T-helper 17 cell (primary cell): ENCODE measurements at regions not wholly inside any gene's neighbourhood (a gene's known extent, or its start where the extent isn't known, plus 50 kb on each side); places are given as distances from the start of the nearest gene placed in this dataset.

Source experiments
- ATAC-seq: fragments of 150-1000 bp; cut with Tn5 transposase; 2 replicates; pipeline ENCODE4 v1.10.0; 2021; ENCODE audit warnings: mild to moderate bottlenecking, moderate library complexity
- DNase-seq, 3 donors: peaks; one replicate each; pipeline versions ENCODE4 v3.0.0 to v3.0.0-alpha.2; 2020 to 2021
- H3K9me3 ChIP-seq: one replicate; pipeline ENCODE4 v1.7.0; 2013; ENCODE audit warnings: low read length, mild to moderate bottlenecking; ENCODE audit not compliant: control insufficient read depth, poor library complexity, severe bottlenecking
- H3K27ac Mint-ChIP-seq: one replicate; pipeline ENCODE4 v1.8.0; 2022; ENCODE audit warnings: mild to moderate bottlenecking, moderate library complexity, mixed read lengths
- H3K27me3 Mint-ChIP-seq: one replicate; pipeline ENCODE4 v1.8.0; 2022; ENCODE audit warnings: mixed read lengths
- H3K36me3 Mint-ChIP-seq: one replicate; pipeline ENCODE4 v1.8.0; 2022; ENCODE audit warnings: low read depth, mixed read lengths
- H3K4me1 Mint-ChIP-seq: one replicate; pipeline ENCODE4 v1.8.0; 2022; ENCODE audit warnings: mild to moderate bottlenecking, mixed read lengths
- H3K4me3 Mint-ChIP-seq: one replicate; pipeline ENCODE4 v1.8.0; 2022; ENCODE audit warnings: mild to moderate bottlenecking, moderate library complexity, mixed read lengths

DNA sequence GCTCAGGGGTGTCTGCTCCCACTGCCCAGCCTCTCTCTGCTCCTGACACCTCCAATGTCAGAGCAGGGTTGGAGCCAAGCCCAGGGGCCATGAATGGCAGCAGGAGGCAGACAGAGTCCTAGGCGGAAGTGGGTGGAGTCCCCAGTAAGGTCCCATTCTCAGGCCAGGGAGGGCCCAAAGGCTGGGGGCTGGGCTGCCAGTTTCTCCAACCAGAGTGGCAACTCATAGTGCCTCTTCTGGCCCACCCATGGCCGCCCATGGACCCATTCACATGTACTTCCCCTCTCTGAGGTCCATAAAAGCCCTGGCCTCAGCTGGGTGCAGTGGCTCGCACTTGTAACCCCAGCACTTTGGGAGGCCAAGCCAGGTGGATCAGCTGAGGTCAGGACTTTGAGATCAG lies 261.8 kb upstream of the TNC start:
- ATAC-seq, result no peak
- no peak for DNase-seq
- H3K4me1 Mint-ChIP-seq, result no peaks in the 10 kb centered on the region
- H3K9me3 ChIP-seq, result no peaks in the 10 kb centered on the region
- no peaks in the 10 kb centered on the region for H3K27me3 Mint-ChIP-seq
- no peaks in the 10 kb centered on the region for H3K36me3 Mint-ChIP-seq
- no peak overlapping the region for H3K4me3 Mint-ChIP-seq
- H3K27ac Mint-ChIP-seq, result no peak overlapping the region

DNA sequence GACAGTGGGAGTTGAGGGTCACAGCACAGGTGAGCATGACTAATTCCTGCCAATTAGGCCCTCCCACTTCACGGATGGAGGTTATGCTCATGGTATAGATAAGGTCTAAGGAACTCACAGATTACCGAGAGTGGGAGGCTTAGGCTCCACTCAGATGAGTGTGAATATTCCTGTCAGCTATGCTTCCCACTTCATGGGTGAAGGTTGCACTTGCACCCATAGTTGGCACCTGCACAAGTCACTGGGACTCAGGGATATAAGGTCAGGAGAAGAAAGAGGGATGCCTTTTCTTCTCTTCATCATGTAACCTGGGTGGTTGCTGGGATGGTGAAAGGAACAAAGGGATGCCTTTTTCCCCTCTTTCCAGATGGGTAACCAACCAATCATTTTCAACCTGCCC lies 264.9 kb upstream of the TNC start:
- Mint-ChIP-seq H3K36me3 (no peaks in the 10 kb centered on the region), H3K27ac (no peak overlapping the region), H3K4me3 (no peak overlapping the region), H3K4me1 (no peaks in the 10 kb centered on the region), H3K27me3 (peaks cover 4% of the 10 kb centered on the region)
- no peak for DNase-seq
- ATAC-seq, result no peak
- no peaks in the 10 kb centered on the region for H3K9me3 ChIP-seq

DNA sequence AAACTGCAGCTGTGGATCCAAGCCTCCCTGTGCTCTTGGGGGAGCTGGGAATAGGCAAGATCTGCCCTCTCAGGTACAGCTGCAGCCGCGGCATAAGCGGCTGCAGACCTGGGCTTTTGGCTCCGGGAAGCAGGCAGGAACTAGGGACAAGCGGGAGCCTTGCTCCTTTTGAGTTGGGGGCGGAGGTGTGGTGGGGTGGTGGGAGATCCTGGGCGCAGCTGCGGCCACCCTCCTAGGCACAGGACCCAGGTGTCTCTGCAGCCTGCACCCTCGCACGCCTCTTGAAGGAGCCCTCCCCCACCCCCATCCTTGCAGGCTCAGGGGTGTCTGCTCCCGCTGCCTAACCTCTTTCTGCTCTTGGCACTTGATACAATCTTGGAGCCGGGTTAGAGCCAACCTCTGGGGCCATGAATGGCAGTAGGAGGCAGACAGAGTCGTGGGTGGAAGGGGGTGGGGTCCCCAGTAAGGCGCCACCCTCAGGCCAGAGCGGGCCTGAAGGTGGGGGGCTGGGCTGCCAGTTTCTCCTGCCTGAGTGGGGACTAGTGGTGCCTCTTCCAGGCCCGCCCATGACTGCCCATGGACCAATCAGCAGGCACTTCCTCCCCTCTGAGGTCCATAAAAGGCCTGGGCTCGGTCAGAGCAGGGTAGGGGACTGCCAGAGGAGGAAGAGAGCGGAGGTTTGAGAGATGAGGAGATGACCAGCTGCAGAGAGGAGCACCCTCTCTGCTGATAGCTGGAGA lies 267.6 kb upstream of the TNC start:
- ATAC-seq, result no peak
- H3K27ac Mint-ChIP-seq, result no peak overlapping the region
- H3K36me3 Mint-ChIP-seq, result no peaks in the 10 kb centered on the region
- H3K4me3 Mint-ChIP-seq, result no peak overlapping the region
- peaks cover 8% of the 10 kb centered on the region for H3K27me3 Mint-ChIP-seq
- no peaks in the 10 kb centered on the region for H3K4me1 Mint-ChIP-seq
- DNase-seq, result no peak
- no peaks in the 10 kb centered on the region for H3K9me3 ChIP-seq

DNA sequence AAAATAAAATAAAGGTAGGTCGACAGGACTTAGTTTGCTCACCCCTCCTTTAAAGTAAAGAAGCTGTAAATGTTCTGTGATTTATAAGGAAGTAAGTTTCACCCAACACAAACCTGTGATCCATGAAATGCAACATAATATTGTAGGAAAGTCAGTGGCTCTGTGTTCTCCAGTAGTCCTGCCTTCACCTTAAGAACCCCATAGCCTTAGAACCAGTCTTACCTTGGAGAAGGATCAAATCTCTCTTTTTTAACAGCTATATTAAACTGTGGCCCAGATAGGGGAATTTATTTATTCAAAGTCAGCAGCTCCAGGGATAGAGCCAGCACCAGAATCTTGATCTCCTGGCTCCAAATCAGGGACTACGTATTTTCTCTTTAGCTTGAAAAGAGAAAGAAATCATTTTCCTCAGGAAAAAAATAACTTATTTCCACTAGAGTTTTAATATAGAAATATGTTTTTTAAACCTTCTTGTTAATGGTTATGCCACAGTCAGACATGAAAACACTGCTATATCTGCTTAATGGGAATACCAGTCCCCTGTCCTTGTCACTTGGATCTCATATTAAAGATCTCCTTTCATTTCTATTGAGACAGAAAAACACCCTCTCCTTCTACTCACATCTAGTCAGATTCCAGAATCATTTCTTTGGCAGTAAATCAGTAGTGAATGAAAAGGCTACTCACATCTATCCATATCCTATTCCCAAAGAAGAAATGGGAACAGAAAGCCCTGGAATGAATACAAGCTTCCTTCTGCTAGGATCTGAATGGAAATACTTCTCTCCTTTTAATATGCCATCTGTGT lies 269.2 kb upstream of the TNC start:
- no peaks in the 10 kb centered on the region for H3K4me1 Mint-ChIP-seq
- no peaks in the 10 kb centered on the region for H3K9me3 ChIP-seq
- H3K27ac Mint-ChIP-seq, result no peak overlapping the region
- H3K36me3 Mint-ChIP-seq, result no peaks in the 10 kb centered on the region
- DNase-seq (no peak), ATAC-seq (no peak)
- peaks cover 8% of the 10 kb centered on the region for H3K27me3 Mint-ChIP-seq
- H3K4me3 Mint-ChIP-seq, result no peak overlapping the region

DNA sequence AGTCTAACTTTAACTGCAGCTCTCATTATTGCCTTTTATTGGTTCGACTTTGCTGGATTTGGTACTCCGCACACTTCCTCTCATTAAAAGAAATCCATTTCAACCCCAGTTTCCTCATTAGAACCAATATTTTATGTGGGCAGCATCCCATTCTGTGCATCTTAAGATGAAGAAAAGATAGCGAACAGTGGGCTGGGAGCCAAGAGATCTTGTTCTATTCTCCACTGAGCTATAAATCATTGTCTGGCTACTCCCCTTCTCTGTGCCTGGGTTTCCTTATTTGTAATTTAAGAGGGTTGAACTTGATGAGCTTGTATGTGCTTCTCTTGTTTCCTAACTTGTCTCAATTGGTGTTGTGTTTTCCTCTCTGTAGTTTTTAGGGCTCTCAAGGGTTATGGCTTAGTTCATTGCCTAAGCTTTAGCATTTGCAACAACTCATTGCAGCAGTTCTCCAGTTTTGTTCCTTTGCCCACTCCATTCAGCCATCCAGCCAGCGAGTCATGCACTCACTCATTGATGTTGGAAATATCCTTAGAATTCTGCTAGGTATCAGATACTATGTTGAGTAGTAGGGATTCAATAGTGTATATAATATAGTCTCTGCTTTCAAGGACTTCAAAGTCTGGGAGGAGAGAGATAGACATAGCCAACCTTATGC lies 273.3 kb upstream of the TNC start:
- no peak overlapping the region for H3K4me3 Mint-ChIP-seq
- no peaks in the 10 kb centered on the region for H3K36me3 Mint-ChIP-seq
- H3K4me1 Mint-ChIP-seq, result no peaks in the 10 kb centered on the region
- no peak overlapping the region for H3K27ac Mint-ChIP-seq
- H3K27me3 Mint-ChIP-seq, result peaks cover 31% of the 10 kb centered on the region
- peaks cover 3% of the 10 kb centered on the region for H3K9me3 ChIP-seq
- DNase-seq (no peak), ATAC-seq (no peak)

DNA sequence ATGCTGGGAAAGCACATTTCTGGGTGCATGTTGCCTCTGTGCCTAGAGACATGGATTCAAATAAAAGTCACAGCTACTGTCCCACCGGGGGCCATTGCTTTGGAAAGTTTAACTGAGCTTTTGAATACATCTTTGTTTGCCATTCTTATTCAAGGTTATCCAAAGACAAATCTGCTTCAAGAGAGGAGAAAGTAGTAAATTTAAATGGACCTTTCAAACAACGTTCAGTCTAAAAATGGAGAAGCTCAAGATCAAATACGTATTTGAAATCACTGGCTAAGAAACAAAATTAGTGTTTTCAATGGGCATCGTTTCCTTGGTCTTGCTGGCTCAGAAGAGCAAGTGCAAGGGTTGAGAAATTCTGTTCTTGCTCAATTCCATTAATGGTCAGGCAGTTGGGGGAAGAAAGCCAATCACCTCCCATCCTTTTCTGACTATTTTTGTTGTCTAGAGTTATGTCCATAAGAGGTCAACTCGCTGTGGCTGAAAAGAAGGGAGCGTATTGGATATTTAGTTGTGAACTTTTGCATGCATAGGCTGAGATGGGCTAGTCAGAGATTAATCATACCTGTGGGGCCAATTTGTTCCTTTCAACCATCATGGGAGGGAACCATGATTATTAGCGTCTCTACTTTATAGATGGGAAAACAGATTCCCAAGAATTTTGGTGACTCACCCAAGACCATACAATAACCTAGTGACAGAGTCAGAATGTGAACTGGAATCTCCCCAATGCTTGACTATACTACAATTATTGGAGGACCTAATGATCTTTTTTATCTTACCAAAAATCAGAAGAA lies 276.2 kb upstream of the TNC start:
- H3K4me1 Mint-ChIP-seq, result no peaks in the 10 kb centered on the region
- no peaks in the 10 kb centered on the region for H3K36me3 Mint-ChIP-seq
- H3K4me3 Mint-ChIP-seq, result no peak overlapping the region
- no peak overlapping the region for H3K27ac Mint-ChIP-seq
- H3K9me3 ChIP-seq, result peaks cover 3% of the 10 kb centered on the region
- peaks cover 47% of the 10 kb centered on the region for H3K27me3 Mint-ChIP-seq
- DNase-seq (no peak), ATAC-seq (no peak)

DNA sequence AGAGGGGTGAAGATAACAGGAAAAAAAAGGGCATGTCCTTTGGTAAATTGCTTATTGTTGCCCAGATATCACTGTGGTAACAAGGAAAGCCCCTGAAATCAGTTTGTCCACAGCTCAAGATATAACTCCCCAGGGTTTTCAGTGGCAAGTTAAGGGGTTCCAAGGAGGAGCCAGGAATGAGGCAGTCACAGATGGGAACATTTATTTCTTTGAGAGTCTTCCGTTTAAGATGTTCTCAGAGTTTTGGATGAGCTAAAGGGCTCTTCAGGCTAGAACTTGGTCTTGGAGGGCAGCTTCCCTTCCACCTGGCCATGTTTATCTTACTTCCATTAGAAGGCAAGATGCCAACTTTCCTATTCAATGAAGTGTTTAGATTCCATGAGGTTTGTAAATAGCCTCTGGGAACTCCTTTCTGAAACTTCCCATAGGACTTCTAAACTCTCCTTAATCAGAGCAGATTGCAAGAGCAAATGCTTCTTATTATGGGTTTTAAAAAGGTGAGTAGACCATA lies 277.6 kb upstream of the TNC start:
- peaks cover 3% of the 10 kb centered on the region for H3K9me3 ChIP-seq
- Mint-ChIP-seq H3K4me3 (no peak overlapping the region), H3K4me1 (no peaks in the 10 kb centered on the region), H3K27me3 (peaks cover 48% of the 10 kb centered on the region), H3K36me3 (no peaks in the 10 kb centered on the region), H3K27ac (no peak overlapping the region)
- ATAC-seq (no peak), DNase-seq (no peak)

DNA sequence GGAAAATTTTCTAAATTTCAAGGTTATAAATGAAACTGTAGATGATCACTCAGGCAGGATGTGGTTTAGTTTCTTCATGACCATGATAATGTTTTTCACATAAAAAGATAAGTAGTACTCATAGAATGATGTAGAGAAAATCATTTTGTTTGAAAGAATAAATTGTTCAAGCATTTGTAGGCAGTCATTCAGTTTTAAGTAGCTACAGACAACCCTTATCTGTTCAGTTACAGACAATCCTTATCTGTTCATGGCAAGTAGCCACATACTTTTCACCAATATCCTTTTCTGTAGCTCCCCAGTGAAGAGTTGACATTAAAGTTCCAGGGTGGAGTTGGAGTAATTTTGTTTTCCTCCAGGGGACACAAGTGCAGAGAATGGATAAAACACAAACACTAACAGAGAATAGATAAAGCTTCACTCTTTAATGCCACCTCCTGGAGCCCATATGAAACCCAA lies 278.1 kb upstream of the TNC start:
- Mint-ChIP-seq H3K27me3 (peaks cover 48% of the 10 kb centered on the region), H3K4me3 (no peak overlapping the region), H3K36me3 (no peaks in the 10 kb centered on the region), H3K4me1 (no peaks in the 10 kb centered on the region), H3K27ac (no peak overlapping the region)
- H3K9me3 ChIP-seq, result peaks cover 3% of the 10 kb centered on the region
- DNase-seq (no peak), ATAC-seq (no peak)

DNA sequence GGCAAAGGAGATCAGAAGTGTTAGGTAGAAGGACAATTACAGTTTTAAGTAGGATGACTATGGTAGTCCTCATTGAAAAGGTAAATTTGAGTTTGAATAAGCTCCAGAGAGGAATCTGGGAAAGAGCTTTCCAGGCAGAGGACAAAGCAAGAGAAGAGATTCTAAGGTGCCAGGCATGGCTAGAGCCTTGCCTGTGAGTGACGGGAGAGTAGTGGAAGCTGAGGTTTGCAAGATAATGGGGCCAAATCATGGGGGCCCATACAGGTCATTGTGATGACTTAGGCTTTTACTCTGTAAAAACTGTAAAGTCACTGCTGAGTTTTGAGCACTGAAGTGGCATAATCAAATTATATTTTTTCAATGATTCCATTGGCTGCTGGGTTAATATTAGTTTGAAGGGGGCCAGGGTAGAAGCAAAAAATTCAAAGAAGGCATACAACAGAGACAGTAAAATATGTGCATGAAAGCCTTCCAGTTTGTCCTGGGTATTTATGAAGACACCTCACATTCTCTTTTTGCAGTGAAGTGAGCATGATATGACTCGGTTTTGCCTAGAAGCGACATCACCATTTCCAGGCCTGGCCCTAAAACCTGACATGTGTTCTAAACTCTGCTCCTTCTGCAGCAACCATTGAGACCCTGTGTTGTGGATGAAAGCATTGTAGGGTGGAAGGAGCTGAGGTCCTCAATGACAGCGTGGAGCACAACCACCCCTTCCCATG lies 279.8 kb upstream of the TNC start:
- ATAC-seq (no peak), DNase-seq (no peak)
- Mint-ChIP-seq H3K27ac (no peak overlapping the region), H3K4me1 (no peaks in the 10 kb centered on the region), H3K36me3 (no peaks in the 10 kb centered on the region), H3K27me3 (peaks cover 48% of the 10 kb centered on the region), H3K4me3 (no peak overlapping the region)
- H3K9me3 ChIP-seq, result peaks cover 3% of the 10 kb centered on the region

DNA sequence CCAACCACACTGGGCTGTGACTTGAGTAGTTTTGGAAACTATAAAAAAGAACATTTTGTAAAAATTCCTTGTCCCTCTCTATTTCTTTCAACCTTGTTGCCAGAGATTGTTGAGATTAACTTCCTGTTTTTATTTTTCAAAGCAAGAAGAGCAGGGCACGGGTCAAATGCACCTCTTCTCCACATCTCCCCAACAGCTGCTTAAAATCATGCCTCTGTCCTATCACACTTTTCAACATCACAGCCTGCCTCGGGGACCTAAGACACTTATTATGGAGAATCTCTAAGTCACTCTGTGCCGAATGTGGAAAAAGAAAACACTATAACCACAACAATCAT lies 280.3 kb upstream of the TNC start:
- Mint-ChIP-seq H3K27me3 (peaks cover 47% of the 10 kb centered on the region), H3K4me1 (no peaks in the 10 kb centered on the region), H3K4me3 (no peak overlapping the region), H3K27ac (no peak overlapping the region), H3K36me3 (no peaks in the 10 kb centered on the region)
- peaks cover 3% of the 10 kb centered on the region for H3K9me3 ChIP-seq
- DNase-seq (no peak), ATAC-seq (no peak)

DNA sequence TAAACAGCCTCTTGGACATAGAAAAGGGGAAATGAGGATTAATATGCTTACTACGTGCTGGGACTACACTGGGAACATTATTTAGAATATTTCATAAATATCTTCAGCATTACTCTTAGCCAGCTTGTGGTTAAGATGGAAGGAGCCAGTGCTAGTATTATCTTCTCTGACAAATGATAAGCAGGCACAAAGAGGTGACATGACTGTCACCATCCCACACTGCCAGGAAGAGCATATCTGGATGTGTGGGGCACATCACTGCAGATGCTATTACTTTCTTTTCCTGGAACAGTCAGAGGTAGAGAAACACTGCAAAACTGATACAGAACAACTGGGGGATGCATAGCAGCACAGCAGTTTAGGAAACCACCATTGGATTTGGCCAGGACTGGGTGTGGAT lies 281.0 kb upstream of the TNC start:
- Mint-ChIP-seq H3K27ac (no peak overlapping the region), H3K27me3 (peaks cover 40% of the 10 kb centered on the region), H3K36me3 (no peaks in the 10 kb centered on the region), H3K4me1 (no peaks in the 10 kb centered on the region), H3K4me3 (no peak overlapping the region)
- peaks cover 3% of the 10 kb centered on the region for H3K9me3 ChIP-seq
- ATAC-seq (no peak), DNase-seq (no peak)

DNA sequence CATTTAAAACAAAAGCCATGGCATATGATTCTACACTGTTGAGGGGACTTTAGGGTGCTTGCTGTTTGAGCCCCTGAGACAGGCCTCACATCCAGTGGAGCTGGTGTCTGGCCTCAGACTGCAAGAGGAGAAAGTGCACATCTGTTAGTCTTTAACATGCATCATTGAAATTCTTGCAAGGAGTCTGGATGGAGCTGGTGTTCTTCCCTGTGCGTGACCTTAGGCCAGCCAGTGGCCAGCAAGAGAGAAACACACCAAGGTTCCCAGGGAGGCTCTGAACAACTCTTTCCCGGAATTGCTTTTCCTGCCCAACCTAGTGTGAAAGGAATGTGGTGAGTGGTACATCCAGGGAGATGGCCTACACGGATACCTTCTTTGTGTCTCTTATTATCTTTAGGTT lies 282.8 kb upstream of the TNC start:
- H3K27ac Mint-ChIP-seq, result no peak overlapping the region
- no peak overlapping the region for H3K4me3 Mint-ChIP-seq
- peaks cover 27% of the 10 kb centered on the region for H3K27me3 Mint-ChIP-seq
- no peaks in the 10 kb centered on the region for H3K36me3 Mint-ChIP-seq
- no peak for DNase-seq
- H3K4me1 Mint-ChIP-seq, result no peaks in the 10 kb centered on the region
- no peak for ATAC-seq
- no peaks in the 10 kb centered on the region for H3K9me3 ChIP-seq
